ENCODE measurements at regions not wholly inside any gene's neighbourhood (a gene's known extent, or its start where the extent isn't known, plus 50 kb on each side); places are given as distances from the start of the nearest gene placed in this dataset.
"Not testable (repeated sequence)": the region's sequence is repeated elsewhere in the genome, so short reads cannot be mapped to it uniquely, and the experiment has no call there.

- no peak for DNase-seq
- in situ Hi-C loops (cut with MboI; ENCODE audit: low pct_unique_long_range_greater_than_20kb, low sequenced_read_pairs) = no loop called here
Measured at GRCh38 chr10:6734286-6734685, 154.2 kb upstream of the PRKCQ start.

DNA sequence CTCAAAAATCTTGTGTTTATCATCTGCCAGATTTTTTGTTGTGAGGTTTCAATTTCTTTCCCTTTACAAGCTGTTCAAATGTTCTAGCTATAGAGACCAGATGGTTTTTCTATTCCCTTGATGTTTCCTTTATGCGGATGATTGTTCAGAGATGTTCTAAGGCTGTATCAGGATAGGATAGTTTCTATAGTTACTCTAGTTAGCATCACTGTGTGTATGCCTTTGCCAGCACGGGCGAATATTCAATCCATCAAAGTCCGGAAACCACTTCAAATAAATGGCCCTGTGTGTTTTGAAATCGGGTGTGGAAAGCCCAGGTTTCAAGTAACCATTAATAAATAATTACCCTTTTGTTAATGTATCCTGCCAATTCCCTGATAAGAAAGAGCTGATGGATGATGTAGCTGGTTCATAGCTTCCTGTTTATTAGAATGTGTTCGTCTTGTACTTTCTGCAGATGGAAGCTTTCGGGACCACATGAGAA lies 149.8 kb upstream of the PRKCQ start:
- DNase-seq = no peak
- in situ Hi-C loops (cut with MboI; ENCODE audit: low pct_unique_long_range_greater_than_20kb, low sequenced_read_pairs) = no loop called here

DNA sequence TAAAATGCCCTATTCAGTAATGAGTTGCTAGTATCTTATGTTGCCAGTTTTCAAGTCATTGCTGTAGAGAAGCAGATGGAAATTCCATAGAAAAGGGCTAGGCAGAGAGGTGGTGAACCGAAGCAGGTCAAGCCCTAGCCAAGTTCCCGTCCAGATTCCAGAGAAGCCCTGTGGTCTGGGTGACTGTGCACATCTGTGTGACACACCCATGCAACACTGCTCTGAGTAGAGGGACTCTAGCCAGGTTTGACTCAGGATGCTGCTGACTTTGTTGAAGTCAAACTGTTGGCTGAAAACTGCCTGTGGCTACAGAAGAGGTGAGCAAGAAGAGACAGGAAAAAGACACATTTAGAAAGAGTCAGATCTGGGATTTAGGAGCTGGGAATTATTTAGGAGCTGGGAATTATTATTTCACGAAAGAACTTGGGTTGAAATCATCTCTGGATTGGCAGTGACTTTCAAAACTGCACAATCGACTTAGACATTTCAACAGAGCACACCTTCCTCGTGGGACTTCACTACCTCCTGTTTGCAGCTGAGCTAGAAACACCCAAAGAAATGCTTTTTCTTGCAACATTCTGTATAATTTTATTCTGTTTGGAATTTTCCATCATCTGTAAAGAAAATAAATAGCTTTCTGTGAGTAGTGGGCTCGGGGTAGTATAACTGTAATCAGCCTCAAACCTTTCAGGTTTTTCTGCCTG lies 149.1 kb upstream of the PRKCQ start:
- no peak for DNase-seq
- in situ Hi-C loops (cut with MboI; ENCODE audit: low pct_unique_long_range_greater_than_20kb, low sequenced_read_pairs) = no loop called here

GRCh38 chr10:6726924-6727323 lies 146.8 kb upstream of the PRKCQ start:
- in situ Hi-C loops (cut with MboI; ENCODE audit: low pct_unique_long_range_greater_than_20kb, low sequenced_read_pairs) = no loop called here
- no peak for DNase-seq

- DNase-seq = no peak
- in situ Hi-C loops (cut with MboI; ENCODE audit: low pct_unique_long_range_greater_than_20kb, low sequenced_read_pairs) = no loop called here
Measured at GRCh38 chr10:6722616-6723004, 142.5 kb upstream of the PRKCQ start.

- no peak for DNase-seq
- in situ Hi-C loops (cut with MboI; ENCODE audit: low pct_unique_long_range_greater_than_20kb, low sequenced_read_pairs) = no loop called here
Measured at GRCh38 chr10:6721964-6722615, 142.0 kb upstream of the PRKCQ start.

DNA sequence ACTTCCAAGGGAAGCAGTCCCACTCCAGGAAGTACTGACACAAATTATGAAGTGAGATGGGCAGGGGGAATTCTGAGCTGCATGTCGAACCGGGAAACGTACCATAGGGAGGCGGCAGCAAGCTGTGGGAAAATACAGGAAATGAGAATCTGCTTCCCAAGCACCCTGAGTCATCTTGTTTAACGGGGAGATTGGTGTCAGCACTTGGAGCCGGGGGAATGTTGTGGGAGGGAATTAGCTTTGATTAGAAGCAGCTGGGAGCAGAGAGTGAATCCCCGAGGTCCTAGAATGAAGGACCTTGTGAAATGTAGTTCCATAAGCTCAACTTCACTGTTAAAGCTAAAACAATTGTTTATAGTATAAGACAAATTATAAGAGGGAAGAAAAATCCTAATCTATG lies 141.4 kb upstream of the PRKCQ start:
- DNase-seq = no peak
- in situ Hi-C loops (cut with MboI; ENCODE audit: low pct_unique_long_range_greater_than_20kb, low sequenced_read_pairs) = no loop called here

DNA sequence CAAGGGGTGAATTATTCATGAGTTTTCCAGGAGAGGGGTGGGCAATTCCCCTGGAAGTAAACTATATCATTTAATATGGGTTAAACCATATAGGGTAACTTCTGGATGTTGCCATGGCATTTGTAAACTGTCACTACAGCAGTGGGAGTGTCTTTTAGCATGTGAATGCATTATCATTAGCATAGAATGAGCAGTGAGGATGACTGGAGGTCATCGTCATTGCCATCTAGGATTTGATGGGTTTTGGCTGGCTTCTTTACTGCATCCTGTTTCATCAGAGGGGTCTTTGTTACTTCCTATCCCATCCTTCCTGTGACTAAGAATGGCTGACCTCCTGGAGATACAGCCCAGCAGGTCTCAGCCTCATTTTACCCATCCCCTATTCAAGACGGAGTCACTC lies 139.5 kb upstream of the PRKCQ start:
- in situ Hi-C loops (cut with MboI; ENCODE audit: low pct_unique_long_range_greater_than_20kb, low sequenced_read_pairs) = no loop called here
- DNase-seq = no peak

DNA sequence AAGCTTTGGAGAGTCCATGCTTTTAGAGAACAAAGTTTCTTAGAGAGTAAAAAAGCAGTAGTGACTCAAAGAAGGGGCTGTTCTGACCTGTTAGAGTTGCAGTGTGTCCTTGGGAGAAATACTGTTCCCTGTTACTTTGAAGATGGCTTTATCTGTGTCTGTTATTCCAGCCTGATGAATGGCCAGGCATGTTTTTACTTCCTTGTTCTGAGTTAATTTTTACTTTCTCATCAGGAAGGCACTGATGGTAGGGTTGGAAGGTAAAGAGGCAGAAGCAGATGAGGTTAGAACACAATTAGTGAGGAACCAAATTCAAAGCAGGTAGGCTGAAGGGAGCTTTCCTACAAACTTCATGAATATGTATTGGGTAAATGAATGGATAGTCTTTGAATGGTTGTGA lies 138.5 kb upstream of the PRKCQ start:
- DNase-seq = no peak

DNA sequence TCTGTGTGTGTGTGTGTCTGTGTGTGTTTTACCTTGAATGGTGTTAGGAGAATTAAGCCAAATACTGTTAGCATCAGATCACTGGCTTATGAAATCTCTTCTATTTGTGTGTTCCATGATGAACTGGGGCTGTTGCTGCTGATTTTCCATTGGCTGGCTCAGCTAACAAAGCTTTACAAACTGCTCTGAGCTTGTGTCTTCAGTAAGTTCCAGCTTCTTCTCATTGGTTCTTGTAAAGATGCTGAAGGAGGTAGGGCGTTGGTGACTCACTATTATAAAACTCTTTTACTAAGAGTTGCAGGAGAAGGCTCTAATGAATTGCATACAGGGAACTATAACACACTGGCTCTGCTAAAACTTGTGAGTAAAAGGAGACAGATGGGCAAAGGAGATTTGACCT lies 136.4 kb upstream of the PRKCQ start:
- no peak for DNase-seq
- in situ Hi-C loops (cut with MboI; ENCODE audit: low pct_unique_long_range_greater_than_20kb, low sequenced_read_pairs) = no loop called here

More for the DNA sequence above, 138.5 kb upstream of the PRKCQ start:
- in situ Hi-C loops (cut with MboI; ENCODE audit: low pct_unique_long_range_greater_than_20kb, low sequenced_read_pairs) = no loop called here

DNA sequence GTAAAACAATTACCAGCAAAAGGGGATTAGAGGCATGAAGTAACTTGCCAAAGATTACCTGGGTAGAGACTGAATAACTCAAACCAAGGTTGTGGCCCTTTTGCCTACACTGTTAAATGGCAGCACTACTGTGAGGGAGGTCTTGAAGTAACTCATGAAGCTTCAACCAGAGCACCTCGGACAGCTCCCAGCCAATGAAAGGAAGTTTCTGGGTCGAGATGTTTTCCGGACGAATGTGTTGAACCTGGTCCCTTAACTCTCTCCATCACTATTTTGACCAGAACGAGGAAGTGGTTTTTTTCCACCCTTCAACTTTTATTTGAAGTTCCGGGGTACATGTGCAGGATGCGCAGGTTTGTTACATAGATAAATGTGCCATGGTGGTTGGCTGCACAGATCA lies 133.6 kb upstream of the PRKCQ start:
- peak; percentile 14 for DNase-seq
- in situ Hi-C loops (cut with MboI; ENCODE audit: low pct_unique_long_range_greater_than_20kb, low sequenced_read_pairs) = no loop called here

- no peak for DNase-seq
Measured at GRCh38 chr10:6713120-6713519, 133.0 kb upstream of the PRKCQ start.

GRCh38 chr10:6711881-6712280 lies 131.8 kb upstream of the PRKCQ start:
- in situ Hi-C loops (cut with MboI; ENCODE audit: low pct_unique_long_range_greater_than_20kb, low sequenced_read_pairs) = no loop called here
- DNase-seq = no peak

More at GRCh38 chr10:6713120-6713519, 133.0 kb upstream of the PRKCQ start:
- in situ Hi-C loops (cut with MboI; ENCODE audit: low pct_unique_long_range_greater_than_20kb, low sequenced_read_pairs) = no loop called here

GRCh38 chr10:6711408-6711841 lies 131.3 kb upstream of the PRKCQ start:
- in situ Hi-C loops (cut with MboI; ENCODE audit: low pct_unique_long_range_greater_than_20kb, low sequenced_read_pairs) = no loop called here
- no peak for DNase-seq

DNA sequence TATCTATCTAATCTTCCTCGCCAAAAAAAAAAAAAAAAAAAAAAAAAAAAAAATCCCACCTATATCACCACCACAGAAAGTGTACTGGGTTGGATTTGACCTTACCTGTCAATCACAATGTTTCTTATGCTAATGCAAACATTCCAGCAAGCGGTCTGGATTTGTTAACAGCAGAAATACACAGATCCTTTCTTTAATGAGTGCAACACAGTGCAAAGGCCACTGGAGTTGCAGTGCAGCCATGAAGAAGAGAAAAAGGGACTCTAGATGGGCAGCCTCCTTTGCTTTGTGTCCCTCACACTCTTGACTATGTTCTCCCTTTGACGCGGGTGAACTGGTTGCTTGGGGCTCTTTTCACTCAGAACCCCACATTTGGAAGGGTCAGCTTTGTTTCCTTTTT lies 127.3 kb upstream of the PRKCQ start:
- in situ Hi-C loops (cut with MboI; ENCODE audit: low pct_unique_long_range_greater_than_20kb, low sequenced_read_pairs) = no loop called here
- no peak for DNase-seq

- no peak for DNase-seq
- in situ Hi-C loops (cut with MboI; ENCODE audit: low pct_unique_long_range_greater_than_20kb, low sequenced_read_pairs) = no loop called here
Measured at GRCh38 chr10:6706725-6707124, 126.6 kb upstream of the PRKCQ start.

GRCh38 chr10:6704896-6705295 lies 124.8 kb upstream of the PRKCQ start:
- no peak for DNase-seq
- in situ Hi-C loops (cut with MboI; ENCODE audit: low pct_unique_long_range_greater_than_20kb, low sequenced_read_pairs) = no loop called here

- DNase-seq; in situ Hi-C loops (cut with MboI; ENCODE audit: low pct_unique_long_range_greater_than_20kb, low sequenced_read_pairs): not testable (repeated sequence)
Measured at GRCh38 chr10:6702833-6703232, 122.8 kb upstream of the PRKCQ start.

DNA sequence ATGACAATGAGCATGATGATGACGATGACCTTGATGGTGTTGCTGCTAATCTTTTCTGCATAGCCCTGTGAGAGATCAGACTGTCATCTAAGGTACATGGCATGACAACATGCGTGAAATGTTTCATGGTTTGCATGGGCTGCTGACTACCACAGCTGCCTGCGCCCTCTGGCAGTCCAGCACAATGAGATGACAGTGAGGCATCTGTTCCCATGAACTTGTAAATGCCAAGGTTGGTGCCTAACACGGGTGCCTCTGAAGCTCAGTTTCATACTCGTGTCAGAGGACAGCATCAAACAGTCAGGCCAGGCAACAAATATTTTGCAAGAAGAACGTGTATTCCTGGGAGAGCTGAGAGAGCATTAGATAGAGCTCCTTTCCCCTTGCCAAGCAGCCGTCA lies 122.0 kb upstream of the PRKCQ start:
- DNase-seq = no peak
- in situ Hi-C loops (cut with MboI; ENCODE audit: low pct_unique_long_range_greater_than_20kb, low sequenced_read_pairs) = no loop called here

DNA sequence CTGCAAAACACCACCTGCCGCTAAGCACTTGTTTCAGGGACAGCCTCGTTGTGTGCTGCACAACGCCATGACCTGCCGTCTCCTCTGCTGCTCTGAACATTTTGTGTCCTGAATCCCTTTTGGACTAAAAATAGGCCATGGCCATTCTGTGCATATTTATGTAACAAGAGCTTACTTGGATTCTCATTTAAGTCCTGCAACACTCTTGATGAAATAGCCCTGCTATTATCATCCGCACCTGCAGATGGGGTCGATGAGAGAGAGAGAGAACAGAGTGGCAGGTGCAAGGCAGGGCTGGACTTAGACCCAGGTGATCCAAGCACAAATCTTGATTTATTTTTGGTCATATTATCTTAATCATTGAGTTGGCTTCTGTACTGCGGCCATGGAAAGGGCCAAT lies 121.2 kb upstream of the PRKCQ start:
- in situ Hi-C loops (cut with MboI; ENCODE audit: low pct_unique_long_range_greater_than_20kb, low sequenced_read_pairs) = no loop called here

GRCh38 chr10:6700066-6700465 lies 120.0 kb upstream of the PRKCQ start:
- in situ Hi-C loops (cut with MboI; ENCODE audit: low pct_unique_long_range_greater_than_20kb, low sequenced_read_pairs) = no loop called here

More for the DNA sequence above, 121.2 kb upstream of the PRKCQ start:
- no peak for DNase-seq

More at GRCh38 chr10:6700066-6700465, 120.0 kb upstream of the PRKCQ start:
- no peak for DNase-seq

Data from KBM-7 (cell line).